GM12878 (cell line): ENCODE measurements at regions not wholly inside any gene's neighbourhood (a gene's known extent, or its start where the extent isn't known, plus 50 kb on each side); places are given as distances from the start of the nearest gene placed in this dataset.

Experiments used
- ATAC-seq: fragments of 200-7000 bp; cut with Tn5 transposase; 3 replicates; pipeline ENCODE4 v1.9.1; 2020; ENCODE audit warnings: mild to moderate bottlenecking, moderate library complexity
- BruUV-seq: library from RNA; stranded (reverse); fragments of 400-500 nt; replicated peaks from 2 replicates; lab custom pipeline; 2021; lab: Mats Ljungman, UMichigan
- CTCF ChIA-PET: fragments of 300-600 bp; sonication (Branson Sonifier 250); formaldehyde crosslinking; extraction: SDS; loops from one replicate; lab custom pipeline; 2021; ENCODE audit warnings: inconsistent platforms; lab: Yijun Ruan, JAX
- POLR2A ChIA-PET: fragments of 350-600 bp; formaldehyde crosslinking; extraction: SDS; loops from one replicate; lab custom pipeline; 2021; ENCODE audit warnings: inconsistent platforms; lab: Charles Lee
- RAD21 ChIA-PET: fragments of 300-600 bp; sonication (Branson Sonifier 250); formaldehyde crosslinking; loops from one replicate; lab custom pipeline; 2023; ENCODE audit warnings: antibody characterized with exemption; ENCODE audit not compliant: unreplicated experiment; lab: Charles Lee
- SMC1A ChIA-PET: fragments of 300-600 bp; sonication (Branson Sonifier 250); formaldehyde crosslinking; loops from one replicate; lab custom pipeline; 2023; ENCODE audit not compliant: unreplicated experiment, uncharacterized antibody; lab: Charles Lee
- DNase-seq: peaks from one replicate; pipeline ENCODE4 v3.0.0-alpha.2; 2011; ENCODE audit warnings: low read depth, low spot score
- FAIRE-seq: peaks from 3 replicates; lab custom pipeline; 2011; peaks lifted over from hg19 to GRCh38; lab: Jason Lieb, UNC
- H2AFZ ChIP-seq: 2 replicates; pipeline ENCODE4 v1.6.0; 2011; ENCODE audit warnings: low read depth, low read length, control low read depth; ENCODE audit not compliant: control insufficient read depth
- H3K27ac ChIP-seq: 2 replicates; pipeline ENCODE4 v1.5.1; 2011; ENCODE audit warnings: control low read depth; ENCODE audit not compliant: control insufficient read depth, insufficient read depth
- H3K27me3 ChIP-seq, 2 experiments: replicated peaks in 1 of 2; 2 replicates each; pipeline versions ENCODE4 v1.6.0 to v1.6.1; 2011; ENCODE audit warnings: low read length in 1 of 2; ENCODE audit not compliant: control insufficient read depth in 2 of 2, insufficient read depth in 2 of 2
- H3K36me3 ChIP-seq, 2 experiments: 2 replicates each; pipeline ENCODE4 v1.5.1; 2011; ENCODE audit warnings: low read length in 1 of 2; ENCODE audit not compliant: control insufficient read depth in 2 of 2, insufficient read depth in 2 of 2
- H3K4me1 ChIP-seq: 2 replicates; pipeline ENCODE4 v1.6.1; 2011; ENCODE audit warnings: mild to moderate bottlenecking, low read length, moderate library complexity, mixed read lengths; ENCODE audit not compliant: control insufficient read depth, insufficient read depth
- H3K4me2 ChIP-seq: 2 replicates; pipeline ENCODE4 v1.6.0; 2011; ENCODE audit warnings: control low read depth; ENCODE audit not compliant: control insufficient read depth, insufficient read depth
- H3K4me3 ChIP-seq: fragments of 200-600 bp; sonication (generic); 2 replicates; pipeline ENCODE4 v1.5.1; 2016
- H3K79me2 ChIP-seq: 2 replicates; pipeline ENCODE4 v1.6.0; 2011; ENCODE audit warnings: low read length; ENCODE audit not compliant: control insufficient read depth, insufficient read depth
- H3K9ac ChIP-seq: 2 replicates; pipeline ENCODE4 v1.8.0; 2011; ENCODE audit warnings: low read length, control low read depth, mixed read lengths; ENCODE audit not compliant: control insufficient read depth, insufficient read depth
- H3K9me3 ChIP-seq: replicated peaks from 3 replicates; pipeline ENCODE4 v1.5.1; 2011; ENCODE audit warnings: mild to moderate bottlenecking, low read length; ENCODE audit not compliant: control insufficient read depth, insufficient read depth
- H4K20me1 ChIP-seq: 2 replicates; pipeline ENCODE4 v1.6.0; 2011; ENCODE audit not compliant: control insufficient read depth, insufficient read depth
- ATF7 ChIP-seq: fragments of 450-650 bp; IDR thresholded peaks from 2 replicates; pipeline ENCODE4 v1.6.1; 2016; ENCODE audit warnings: low read depth, mild to moderate bottlenecking
- ETV6 ChIP-seq, 2 experiments: fragments of 450-650 bp in 1 of 2; IDR thresholded peaks in 1 of 2; conservative IDR thresholded peaks in 1 of 2; 2 replicates each; pipeline ENCODE4 v1.6.1; 2014; ENCODE audit warnings: antibody characterized with exemption in 1 of 2, borderline replicate concordance in 1 of 2, low read depth in 1 of 2, mild to moderate bottlenecking in 1 of 2, moderate library complexity in 1 of 2
- FOXM1 ChIP-seq: IDR thresholded peaks from 2 replicates; pipeline ENCODE4 v1.6.1; 2012; ENCODE audit warnings: low read depth, mild to moderate bottlenecking, inconsistent platforms, low read length, moderate library complexity
- GATAD2B ChIP-seq: fragments of 450-650 bp; conservative IDR thresholded peaks from 2 replicates; pipeline ENCODE4 v1.6.1; 2017; ENCODE audit warnings: low read depth, mild to moderate bottlenecking, moderate library complexity
- HDAC6 ChIP-seq: fragments of 200-600 bp; sonication (generic); IDR thresholded peaks from one replicate; pipeline ENCODE4 v1.8.0; 2017; ENCODE audit warnings: antibody characterized with exemption; ENCODE audit not compliant: unreplicated experiment
- HDGF ChIP-seq: fragments of 450-650 bp; IDR thresholded peaks from 2 replicates; pipeline ENCODE4 v1.6.1; 2016; ENCODE audit warnings: antibody characterized with exemption
- IRF4 ChIP-seq: IDR thresholded peaks from 2 replicates; pipeline ENCODE4 v1.6.1; 2011; ENCODE audit warnings: low read depth, low read length
- LARP7 ChIP-seq: fragments of 450-650 bp; IDR thresholded peaks from 2 replicates; pipeline ENCODE4 v1.6.1; 2017; ENCODE audit warnings: mild to moderate bottlenecking
- NR2C1 ChIP-seq: fragments of 450-650 bp; IDR thresholded peaks from 2 replicates; pipeline ENCODE4 v1.6.1; 2017; ENCODE audit warnings: antibody characterized with exemption, mild to moderate bottlenecking, moderate library complexity
- NR2C2 ChIP-seq: IDR thresholded peaks from 2 replicates; pipeline ENCODE4 v1.6.1; 2011; ENCODE audit warnings: borderline replicate concordance, low read depth; ENCODE audit not compliant: control insufficient read depth, insufficient read length
- POLR2AphosphoS2 ChIP-seq: IDR thresholded peaks from 2 replicates; pipeline ENCODE4 v1.6.1; 2011; ENCODE audit warnings: low read depth, mild to moderate bottlenecking, low read length, improper control_type of control experiment, moderate library complexity
- RAD21 ChIP-seq: IDR thresholded peaks from 2 replicates; pipeline ENCODE4 v1.6.1; 2011; ENCODE audit warnings: mild to moderate bottlenecking, low read depth, low read length, moderate library complexity; ENCODE audit not compliant: insufficient read depth
- SMAD1 ChIP-seq: fragments of 450-650 bp; IDR thresholded peaks from 2 replicates; pipeline ENCODE4 v1.6.1; 2018; ENCODE audit warnings: mild to moderate bottlenecking, low read depth; ENCODE audit not compliant: partially characterized antibody
- SRF ChIP-seq, 2 experiments: IDR thresholded peaks; 2 replicates each; pipeline ENCODE4 v1.6.1; 2011; ENCODE audit warnings: low read depth in 2 of 2, low read length in 2 of 2, mild to moderate bottlenecking in 1 of 2, moderate library complexity in 1 of 2
- TCF7 ChIP-seq: IDR thresholded peaks from 2 replicates; pipeline ENCODE4 v1.6.1; 2014; ENCODE audit warnings: antibody characterized with exemption, borderline replicate concordance
- ZNF207 ChIP-seq: fragments of 450-650 bp; IDR thresholded peaks from 2 replicates; pipeline ENCODE4 v1.6.1; 2014; ENCODE audit warnings: antibody characterized with exemption, mild to moderate bottlenecking, borderline replicate concordance
- ZNF384 ChIP-seq: IDR thresholded peaks from 2 replicates; pipeline ENCODE4 v1.6.1; 2012; ENCODE audit warnings: low read depth, mild to moderate bottlenecking, low read length, improper control_type of control experiment, borderline replicate concordance
- WGBS: methylation state at CpG from one replicate; pipeline ENCODE4 v1.1.6; 2016; ENCODE audit warnings: low lambda C conversion rate; ENCODE audit not compliant: insufficient replicate concordance, insufficient coverage; ENCODE audit errors: missing lambda C conversion rate; 5-methylcytosine and 5-hydroxymethylcytosine counted together
- in situ Hi-C: fragments of 300-500 bp; cut with MboI; formaldehyde crosslinking; loops from 9 replicates; pipeline ENCODE4 v1.14.3; 2018; ENCODE audit warnings: mixed read lengths
- intact Hi-C: fragments of 100-400 bp; cut with micrococcal nuclease; formaldehyde crosslinking; loops from one replicate; pipeline ENCODE4 v1.14.2; 2022; ENCODE audit not compliant: unreplicated experiment
- TF ChIP-seq, protein P1 (sequence below), 3 experiments: IDR thresholded peaks in 2 of 3; conservative IDR thresholded peaks in 1 of 3; 2 replicates each; pipeline ENCODE4 v1.5.1; 2011; ENCODE audit warnings: low read depth in 3 of 3, low read length in 3 of 3, mild to moderate bottlenecking in 3 of 3, control low read depth in 2 of 3, moderate library complexity in 2 of 3, inconsistent platforms in 1 of 3, mixed read lengths in 1 of 3; ENCODE audit not compliant: control insufficient read depth in 2 of 3, insufficient read depth in 1 of 3; ENCODE audit errors: extremely low read depth in 1 of 3
- TF ChIP-seq, protein P2 (sequence below): fragments of 450-650 bp; IDR thresholded peaks from 2 replicates; pipeline ENCODE4 v1.6.1; 2017; ENCODE audit warnings: mild to moderate bottlenecking, moderate library complexity

DNA sequence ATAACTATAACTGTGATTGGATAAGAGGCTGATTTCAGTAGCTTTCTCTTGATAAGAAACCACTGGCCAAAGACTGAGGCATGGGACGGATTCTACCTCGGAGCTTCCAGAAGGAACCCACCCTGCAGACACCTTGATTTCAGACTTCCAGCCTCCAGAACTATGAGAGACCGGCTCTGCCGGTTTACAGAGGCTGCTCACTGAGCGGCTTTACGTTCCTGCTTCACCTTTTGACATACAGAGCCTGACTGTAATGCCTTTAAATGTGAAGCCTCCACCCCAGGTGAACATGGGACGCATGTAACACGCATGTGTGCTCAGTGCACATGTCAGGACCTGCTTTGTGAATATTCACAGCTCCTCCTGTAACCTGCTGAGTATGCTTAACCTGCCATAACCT is 361.5 kb downstream of the CTTN start (continued):
- TF ChIP-seq, protein P1, sequence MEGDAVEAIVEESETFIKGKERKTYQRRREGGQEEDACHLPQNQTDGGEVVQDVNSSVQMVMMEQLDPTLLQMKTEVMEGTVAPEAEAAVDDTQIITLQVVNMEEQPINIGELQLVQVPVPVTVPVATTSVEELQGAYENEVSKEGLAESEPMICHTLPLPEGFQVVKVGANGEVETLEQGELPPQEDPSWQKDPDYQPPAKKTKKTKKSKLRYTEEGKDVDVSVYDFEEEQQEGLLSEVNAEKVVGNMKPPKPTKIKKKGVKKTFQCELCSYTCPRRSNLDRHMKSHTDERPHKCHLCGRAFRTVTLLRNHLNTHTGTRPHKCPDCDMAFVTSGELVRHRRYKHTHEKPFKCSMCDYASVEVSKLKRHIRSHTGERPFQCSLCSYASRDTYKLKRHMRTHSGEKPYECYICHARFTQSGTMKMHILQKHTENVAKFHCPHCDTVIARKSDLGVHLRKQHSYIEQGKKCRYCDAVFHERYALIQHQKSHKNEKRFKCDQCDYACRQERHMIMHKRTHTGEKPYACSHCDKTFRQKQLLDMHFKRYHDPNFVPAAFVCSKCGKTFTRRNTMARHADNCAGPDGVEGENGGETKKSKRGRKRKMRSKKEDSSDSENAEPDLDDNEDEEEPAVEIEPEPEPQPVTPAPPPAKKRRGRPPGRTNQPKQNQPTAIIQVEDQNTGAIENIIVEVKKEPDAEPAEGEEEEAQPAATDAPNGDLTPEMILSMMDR (IDR thresholded peaks at IDR 0.05 in 2 of 3, conservative IDR thresholded peaks at IDR 0.05 in 1 of 3; ENCODE audit: control insufficient read depth in 2 of 3, extremely low read depth in 1 of 3, insufficient read depth in 1 of 3, low read depth in 3 of 3, low read length in 3 of 3) = no peak
- no peak for TF ChIP-seq SRF (IDR thresholded peaks at IDR 0.05; ENCODE audit: low read depth in 2 of 2, low read length in 2 of 2)
- no peak for TF ChIP-seq RAD21
- no peak for TF ChIP-seq SMAD1
- no peak for TF ChIP-seq FOXM1
- no peak for TF ChIP-seq NR2C2

DNA sequence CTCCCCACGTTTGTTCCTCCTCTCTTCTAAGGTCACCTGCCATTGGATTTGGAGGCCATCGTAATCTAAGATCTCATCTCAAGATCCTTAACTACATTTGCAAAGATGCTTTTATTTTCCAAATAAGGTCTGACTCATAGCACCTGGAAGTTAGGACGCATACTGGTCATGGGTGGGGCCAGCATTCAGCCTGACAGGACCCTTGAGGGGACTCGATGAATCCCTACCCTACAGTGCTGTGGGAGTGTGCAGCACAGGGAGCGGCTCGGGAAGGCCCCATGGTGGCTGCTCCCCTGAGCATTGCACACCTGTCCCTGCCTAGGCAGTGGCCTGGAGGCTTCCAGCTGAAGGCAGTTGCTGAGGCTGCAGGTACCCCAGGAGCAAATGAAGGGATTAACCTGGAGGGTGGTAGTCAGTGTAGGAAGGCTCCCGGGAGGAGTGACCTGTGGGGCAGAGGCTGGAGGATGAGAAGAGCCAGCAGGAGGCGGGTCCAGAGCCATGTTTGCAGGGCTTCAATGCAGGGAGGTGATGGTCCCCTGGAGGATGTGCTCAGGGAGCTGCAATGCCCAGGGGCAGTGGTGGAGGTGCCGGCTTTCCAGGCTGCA is 362.2 kb downstream of the CTTN start:
- no peak for ATAC-seq
- in situ Hi-C loops (no loop called here), intact Hi-C loops (no loop called here)
- SMC1A ChIA-PET = no interaction called here
- Histone ChIP-seq H3K9me3 (no peaks in the 10 kb centered on the region; the same call in 2 of the 3 replicates), H3K36me3 (no peaks in the 10 kb centered on the region), H2AFZ (no peak overlapping the region), H3K9ac (no peak overlapping the region), H3K27ac (no peak overlapping the region), H4K20me1 (no peaks in the 10 kb centered on the region), H3K79me2 (no peaks in the 10 kb centered on the region), H3K4me2 (no peak overlapping the region), H3K4me1 (no peaks in the 10 kb centered on the region), H3K4me3 (no peak overlapping the region), H3K27me3 (no peaks in the 10 kb centered on the region; a peak in 2 of 4 replicates)
- RAD21 ChIA-PET = no interaction called here
- no peak for DNase-seq
- WGBS = 16% methylated on average over 9 of the region's 9 CpGs
- FAIRE-seq = no peak
- POLR2A ChIA-PET = no interaction called here
- no TSS peak for BruUV-seq
- CTCF ChIA-PET = no interaction called here
- TF ChIP-seq ZNF384 (no peak), ATF7 (no peak), GATAD2B (no peak), TCF7 (no peak), IRF4 (no peak), HDGF (no peak), LARP7 (no peak), HDAC6 (no peak), NR2C1 (no peak), POLR2AphosphoS2 (no peak), ZNF207 (no peak), ETV6 (conservative IDR thresholded peaks at IDR 0.05 in 1 of 2, IDR thresholded peaks at IDR 0.05 in 1 of 2; ENCODE audit: borderline replicate concordance in 1 of 2, low read depth in 1 of 2) (no peak)
- TF ChIP-seq, protein P2, sequence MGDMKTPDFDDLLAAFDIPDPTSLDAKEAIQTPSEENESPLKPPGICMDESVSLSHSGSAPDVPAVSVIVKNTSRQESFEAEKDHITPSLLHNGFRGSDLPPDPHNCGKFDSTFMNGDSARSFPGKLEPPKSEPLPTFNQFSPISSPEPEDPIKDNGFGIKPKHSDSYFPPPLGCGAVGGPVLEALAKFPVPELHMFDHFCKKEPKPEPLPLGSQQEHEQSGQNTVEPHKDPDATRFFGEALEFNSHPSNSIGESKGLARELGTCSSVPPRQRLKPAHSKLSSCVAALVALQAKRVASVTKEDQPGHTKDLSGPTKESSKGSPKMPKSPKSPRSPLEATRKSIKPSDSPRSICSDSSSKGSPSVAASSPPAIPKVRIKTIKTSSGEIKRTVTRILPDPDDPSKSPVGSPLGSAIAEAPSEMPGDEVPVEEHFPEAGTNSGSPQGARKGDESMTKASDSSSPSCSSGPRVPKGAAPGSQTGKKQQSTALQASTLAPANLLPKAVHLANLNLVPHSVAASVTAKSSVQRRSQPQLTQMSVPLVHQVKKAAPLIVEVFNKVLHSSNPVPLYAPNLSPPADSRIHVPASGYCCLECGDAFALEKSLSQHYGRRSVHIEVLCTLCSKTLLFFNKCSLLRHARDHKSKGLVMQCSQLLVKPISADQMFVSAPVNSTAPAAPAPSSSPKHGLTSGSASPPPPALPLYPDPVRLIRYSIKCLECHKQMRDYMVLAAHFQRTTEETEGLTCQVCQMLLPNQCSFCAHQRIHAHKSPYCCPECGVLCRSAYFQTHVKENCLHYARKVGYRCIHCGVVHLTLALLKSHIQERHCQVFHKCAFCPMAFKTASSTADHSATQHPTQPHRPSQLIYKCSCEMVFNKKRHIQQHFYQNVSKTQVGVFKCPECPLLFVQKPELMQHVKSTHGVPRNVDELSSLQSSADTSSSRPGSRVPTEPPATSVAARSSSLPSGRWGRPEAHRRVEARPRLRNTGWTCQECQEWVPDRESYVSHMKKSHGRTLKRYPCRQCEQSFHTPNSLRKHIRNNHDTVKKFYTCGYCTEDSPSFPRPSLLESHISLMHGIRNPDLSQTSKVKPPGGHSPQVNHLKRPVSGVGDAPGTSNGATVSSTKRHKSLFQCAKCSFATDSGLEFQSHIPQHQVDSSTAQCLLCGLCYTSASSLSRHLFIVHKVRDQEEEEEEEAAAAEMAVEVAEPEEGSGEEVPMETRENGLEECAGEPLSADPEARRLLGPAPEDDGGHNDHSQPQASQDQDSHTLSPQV = no peak
